ENCODE measurements at regions not wholly inside any gene's neighbourhood (a gene's known extent, or its start where the extent isn't known, plus 50 kb on each side); places are given as distances from the start of the nearest gene placed in this dataset.
A peak's percentile ranks its signal among the peaks of the same experiment; 100 is the strongest.

GRCh38 chr17:33779234-33779591 is 475.9 kb upstream of the CCL2 start:
- DNase-seq (peak; percentile 59), ATAC-seq (no peak)
- H3K27me3 Mint-ChIP-seq: peaks cover 22% of the 10 kb centered on the region
- no peaks in the 10 kb centered on the region for H3K4me1 Mint-ChIP-seq
- no peaks in the 10 kb centered on the region for H3K36me3 Mint-ChIP-seq (ENCODE audit: low read depth)
- POLR2A ChIA-PET: interaction anchor here (0.7 kb wide), 1 partner anchor 57 kb away, joined by 3 read pairs; no protein-coding TSS in a partner anchor
- H3K4me3 Mint-ChIP-seq: no peak overlapping the region
- no peaks in the 10 kb centered on the region for H3K9me3 Mint-ChIP-seq (ENCODE audit: low read depth)
- CTCF ChIA-PET: interaction anchor here (0.6 to 2.3 kb wide), 15 partner anchors 9 to 1313 kb away, joined by 3 to 14 read pairs (median 3); no protein-coding TSS in a partner anchor
- H3K27ac Mint-ChIP-seq: no peak overlapping the region
- intact Hi-C loops (cut with DNase I, micrococcal nuclease): loop anchor here (1.0 to 5.0 kb wide), 3 partner anchors 168 to 582 kb away; no protein-coding TSS in a partner anchor

GRCh38 chr17:33785281-33785680 is 469.8 kb upstream of the CCL2 start:
- no peak overlapping the region for H3K4me3 Mint-ChIP-seq
- no peaks in the 10 kb centered on the region for H3K36me3 Mint-ChIP-seq (ENCODE audit: low read depth)
- H3K27ac Mint-ChIP-seq: no peak overlapping the region
- ChIA-PET CTCF (no interaction called here), POLR2A (no interaction called here)
- intact Hi-C loops (cut with DNase I, micrococcal nuclease): no loop called here
- H3K4me1 Mint-ChIP-seq: no peaks in the 10 kb centered on the region
- no peaks in the 10 kb centered on the region for H3K9me3 Mint-ChIP-seq (ENCODE audit: low read depth)
- no peak for DNase-seq
- no peak for ATAC-seq
- H3K27me3 Mint-ChIP-seq: peaks cover 29% of the 10 kb centered on the region

- DNase-seq (no peak), ATAC-seq (no peak)
- ChIA-PET POLR2A (no interaction called here), CTCF (no interaction called here)
- Mint-ChIP-seq H3K4me1 (no peaks in the 10 kb centered on the region), H3K27me3 (peaks cover 28% of the 10 kb centered on the region), H3K9me3 (ENCODE audit: low read depth) (no peaks in the 10 kb centered on the region), H3K4me3 (no peak overlapping the region), H3K27ac (no peak overlapping the region), H3K36me3 (ENCODE audit: low read depth) (no peaks in the 10 kb centered on the region)
- intact Hi-C loops (cut with DNase I, micrococcal nuclease): no loop called here
Observed at GRCh38 chr17:33786478-33786877, 468.6 kb upstream of the CCL2 start.

- no peak overlapping the region for H3K4me3 Mint-ChIP-seq
- CTCF ChIA-PET: no interaction called here
- no peak overlapping the region for H3K27ac Mint-ChIP-seq
- no peaks in the 10 kb centered on the region for H3K4me1 Mint-ChIP-seq
- H3K27me3 Mint-ChIP-seq: peaks cover 23% of the 10 kb centered on the region
- no peaks in the 10 kb centered on the region for H3K9me3 Mint-ChIP-seq (ENCODE audit: low read depth)
- intact Hi-C loops (cut with DNase I, micrococcal nuclease): no loop called here
- no peaks in the 10 kb centered on the region for H3K36me3 Mint-ChIP-seq (ENCODE audit: low read depth)
- POLR2A ChIA-PET: no interaction called here
- DNase-seq (no peak), ATAC-seq (no peak)
Observed at GRCh38 chr17:33789658-33790057, 465.4 kb upstream of the CCL2 start.

GRCh38 chr17:33797181-33797580 is 457.9 kb upstream of the CCL2 start:
- H3K27ac Mint-ChIP-seq: no peak overlapping the region
- H3K9me3 Mint-ChIP-seq (ENCODE audit: low read depth): no peaks in the 10 kb centered on the region
- H3K4me3 Mint-ChIP-seq: no peak overlapping the region
- ChIA-PET CTCF (no interaction called here), POLR2A (no interaction called here)
- H3K27me3 Mint-ChIP-seq: peaks cover 18% of the 10 kb centered on the region
- ATAC-seq (no peak), DNase-seq (no peak)
- intact Hi-C loops (cut with DNase I, micrococcal nuclease): no loop called here
- no peaks in the 10 kb centered on the region for H3K36me3 Mint-ChIP-seq (ENCODE audit: low read depth)
- no peaks in the 10 kb centered on the region for H3K4me1 Mint-ChIP-seq

GRCh38 chr17:33798308-33798707 is 456.8 kb upstream of the CCL2 start:
- ChIA-PET CTCF (no interaction called here), POLR2A (no interaction called here)
- intact Hi-C loops (cut with DNase I, micrococcal nuclease): no loop called here
- Mint-ChIP-seq H3K9me3 (ENCODE audit: low read depth) (no peaks in the 10 kb centered on the region), H3K4me3 (no peak overlapping the region), H3K27ac (no peak overlapping the region), H3K27me3 (peaks cover 22% of the 10 kb centered on the region), H3K36me3 (ENCODE audit: low read depth) (no peaks in the 10 kb centered on the region), H3K4me1 (no peaks in the 10 kb centered on the region)
- no peak for ATAC-seq
- no peak for DNase-seq

GRCh38 chr17:33802349-33803198 is 452.5 kb upstream of the CCL2 start:
- ChIA-PET CTCF (no interaction called here), POLR2A (no interaction called here)
- Mint-ChIP-seq H3K36me3 (ENCODE audit: low read depth) (no peaks in the 10 kb centered on the region), H3K4me1 (no peaks in the 10 kb centered on the region), H3K4me3 (no peak overlapping the region), H3K9me3 (ENCODE audit: low read depth) (no peaks in the 10 kb centered on the region), H3K27me3 (peaks cover 29% of the 10 kb centered on the region), H3K27ac (no peak overlapping the region)
- DNase-seq (no peak), ATAC-seq (no peak)
- intact Hi-C loops (cut with DNase I, micrococcal nuclease): no loop called here

- CTCF ChIA-PET: no interaction called here
- Mint-ChIP-seq H3K9me3 (ENCODE audit: low read depth) (no peaks in the 10 kb centered on the region), H3K36me3 (ENCODE audit: low read depth) (no peaks in the 10 kb centered on the region), H3K4me1 (no peaks in the 10 kb centered on the region), H3K27me3 (peaks cover 24% of the 10 kb centered on the region), H3K4me3 (no peak overlapping the region), H3K27ac (no peak overlapping the region)
- POLR2A ChIA-PET: no interaction called here
- intact Hi-C loops (cut with DNase I, micrococcal nuclease): no loop called here
- DNase-seq (no peak), ATAC-seq (no peak)
Observed at GRCh38 chr17:33803199-33803685, 451.8 kb upstream of the CCL2 start.

GRCh38 chr17:33803686-33804085 is 451.4 kb upstream of the CCL2 start:
- Mint-ChIP-seq H3K9me3 (ENCODE audit: low read depth) (no peaks in the 10 kb centered on the region), H3K4me3 (no peak overlapping the region), H3K36me3 (ENCODE audit: low read depth) (no peaks in the 10 kb centered on the region), H3K4me1 (no peaks in the 10 kb centered on the region), H3K27ac (no peak overlapping the region), H3K27me3 (peaks cover 24% of the 10 kb centered on the region)
- no peak for DNase-seq
- ATAC-seq: no peak
- intact Hi-C loops (cut with DNase I, micrococcal nuclease): no loop called here
- ChIA-PET POLR2A (no interaction called here), CTCF (no interaction called here)

- POLR2A ChIA-PET: no interaction called here
- Mint-ChIP-seq H3K36me3 (ENCODE audit: low read depth) (no peaks in the 10 kb centered on the region), H3K27me3 (peaks cover 25% of the 10 kb centered on the region), H3K4me1 (no peaks in the 10 kb centered on the region), H3K27ac (no peak overlapping the region), H3K4me3 (no peak overlapping the region), H3K9me3 (ENCODE audit: low read depth) (no peaks in the 10 kb centered on the region)
- CTCF ChIA-PET: no interaction called here
- intact Hi-C loops (cut with DNase I, micrococcal nuclease): no loop called here
- DNase-seq (no peak), ATAC-seq (no peak)
Observed at GRCh38 chr17:33804401-33804800, 450.7 kb upstream of the CCL2 start.

- DNase-seq (no peak), ATAC-seq (no peak)
- Mint-ChIP-seq H3K4me3 (no peak overlapping the region), H3K9me3 (ENCODE audit: low read depth) (no peaks in the 10 kb centered on the region), H3K27ac (no peak overlapping the region), H3K36me3 (ENCODE audit: low read depth) (no peaks in the 10 kb centered on the region), H3K27me3 (peaks cover 21% of the 10 kb centered on the region), H3K4me1 (no peaks in the 10 kb centered on the region)
- ChIA-PET CTCF (no interaction called here), POLR2A (no interaction called here)
- intact Hi-C loops (cut with DNase I, micrococcal nuclease): no loop called here
Observed at GRCh38 chr17:33806631-33807030, 448.5 kb upstream of the CCL2 start.

GRCh38 chr17:33809748-33810147 is 445.3 kb upstream of the CCL2 start:
- no peaks in the 10 kb centered on the region for H3K36me3 Mint-ChIP-seq (ENCODE audit: low read depth)

More at GRCh38 chr17:33809748-33810147, 445.3 kb upstream of the CCL2 start:
- DNase-seq (no peak), ATAC-seq (no peak)
- H3K27ac Mint-ChIP-seq: no peak overlapping the region
- ChIA-PET POLR2A (no interaction called here), CTCF (no interaction called here)
- H3K9me3 Mint-ChIP-seq (ENCODE audit: low read depth): no peaks in the 10 kb centered on the region
- H3K4me1 Mint-ChIP-seq: no peaks in the 10 kb centered on the region
- intact Hi-C loops (cut with DNase I, micrococcal nuclease): no loop called here
- H3K27me3 Mint-ChIP-seq: peaks cover 12% of the 10 kb centered on the region
- H3K4me3 Mint-ChIP-seq: no peak overlapping the region

Data from activated CD4-positive, alpha-beta T cell treated with anti-CD3 and anti-CD28 coated beads for 36 hours (primary cell).